Adrenal gland (tissue), 9 donors: ENCODE measurements at regions not wholly inside any gene's neighbourhood (a gene's known extent, or its start where the extent isn't known, plus 50 kb on each side); places are given as distances from the start of the nearest gene placed in this dataset.

Experiments used
- DNase-seq, 7 donors: peaks; one replicate each; pipeline ENCODE4 v3.0.0-alpha.2; 2019 to 2020
- H3K27ac ChIP-seq, 5 donors: fragments of 200-600 bp; sonication (generic) in 4 of 5; 1 replicate in 3 of 5; 2 replicates in 2 of 5; pipeline versions ENCODE4 v1.5.1 to v1.8.0; 2016 to 2020; ENCODE audit warnings: mild to moderate bottlenecking in 1 of 5
- H3K27me3 ChIP-seq: fragments of 200-600 bp; 2 replicates; pipeline ENCODE4 v1.8.0; 2021
- H3K36me3 ChIP-seq, 2 donors: fragments of 200-600 bp; replicated peaks in 1 of 2; 1 replicate in 1 of 2; 2 replicates in 1 of 2; pipeline versions ENCODE4 v1.5.1 to v1.8.0; 2018 to 2022
- H3K4me1 ChIP-seq, 2 donors: fragments of 200-600 bp; replicated peaks in 1 of 2; 1 replicate in 1 of 2; 2 replicates in 1 of 2; pipeline versions ENCODE4 v1.5.1 to v1.8.0; 2018 to 2021
- H3K4me3 ChIP-seq, 4 donors: fragments of 200-600 bp; sonication (generic) in 3 of 4; one replicate each; pipeline ENCODE4 v1.5.1; 2016 to 2018
- H3K9me3 ChIP-seq, 3 donors: fragments of 200-600 bp; sonication (generic) in 1 of 3; replicated peaks in 1 of 3; 1 replicate in 2 of 3; 2 replicates in 1 of 3; pipeline versions ENCODE4 v1.5.1 to v1.8.0; 2016 to 2021
- CTCF ChIP-seq, 6 experiments: fragments of 450-650 bp in 4 of 6; fragments of 200-600 bp in 2 of 6; sonication (generic) in 1 of 6; IDR thresholded peaks; 1 replicate in 5 of 6; 2 replicates in 1 of 6; pipeline versions ENCODE4 v1.5.1 to v1.8.0; 2016 to 2021; ENCODE audit warnings: antibody characterized with exemption in 6 of 6, mild to moderate bottlenecking in 2 of 6, moderate library complexity in 1 of 6
- POLR2A ChIP-seq, 2 donors: fragments of 450-650 bp; IDR thresholded peaks; one replicate each; pipeline ENCODE4 v1.6.1; 2017; ENCODE audit warnings: antibody characterized with exemption in 2 of 2, mild to moderate bottlenecking in 2 of 2, moderate library complexity in 1 of 2
- WGBS, 4 donors: extraction: QIAGEN DNeasy Blood & Tissue Kit in 2 of 4; methylation state at CpG; one replicate each; pipeline versions ENCODE4 v1.1.5 to v1.1.7; 2013 to 2017; 5-methylcytosine and 5-hydroxymethylcytosine counted together
- intact Hi-C, 2 donors: fragments of 100-400 bp; cut with DNase I; formaldehyde crosslinking; loops; one replicate each; pipeline versions ENCODE4 v1.14.1 to v1.15.0; 2022 to 2023
- donor health status: healthy with polysubstance abuse.
- donor health status: Bipolar disorder and iron deficiency.
- donor health status: DM: yes; HTN: yes; CAD: no.
- donor health status: DM: no; HTN: no; CAD: no.
- donor health status: DM: no; HTN: no; CAD: no.

- Histone ChIP-seq H3K27me3 (peaks cover 37% of the 10 kb centered on the region), H3K36me3 (no peaks in the 10 kb centered on the region), H3K9me3 (no peaks in the 10 kb centered on the region), H3K4me3 (no peak overlapping the region), H3K27ac (no peak overlapping the region), H3K4me1 (peaks cover 0 to 9% of the 10 kb centered on the region in 2 donors)
- intact Hi-C loops = no loop called here
- no peak for DNase-seq
- 73 to 86% (median 79%) methylated on average over 11 to 12 of the region's 12 CpGs for WGBS, 4 donors
- TF ChIP-seq POLR2A (IDR thresholded peaks at IDR 0.05) = no peak
- TF ChIP-seq CTCF (IDR thresholded peaks at IDR 0.05) = no peak
Observed at GRCh38 chr7:28311670-28312069, 100.6 kb upstream of the CREB5 start.

GRCh38 chr7:28312948-28313347 is 99.4 kb upstream of the CREB5 start:
- peaks cover 42% of the 10 kb centered on the region for H3K27me3 ChIP-seq
- no peak overlapping the region for H3K4me3 ChIP-seq
- H3K9me3 ChIP-seq = no peaks in the 10 kb centered on the region
- 83 to 84% (median 83%) methylated on average over 4 to 6 of the region's 6 CpGs for WGBS, 4 donors
- intact Hi-C loops = no loop called here
- peaks cover 0 to 9% of the 10 kb centered on the region in 2 donors for H3K4me1 ChIP-seq
- no peak overlapping the region for H3K27ac ChIP-seq
- no peaks in the 10 kb centered on the region for H3K36me3 ChIP-seq
- TF ChIP-seq POLR2A (IDR thresholded peaks at IDR 0.05) = no peak
- TF ChIP-seq CTCF (IDR thresholded peaks at IDR 0.05) = no peak
- no peak for DNase-seq

- Histone ChIP-seq H3K36me3 (no peaks in the 10 kb centered on the region), H3K9me3 (no peaks in the 10 kb centered on the region), H3K4me1 (peaks cover 0 to 9% of the 10 kb centered on the region in 2 donors), H3K4me3 (no peak overlapping the region), H3K27me3 (peaks cover 42% of the 10 kb centered on the region), H3K27ac (no peak overlapping the region)
- intact Hi-C loops = no loop called here
- WGBS, 4 donors = 46 to 55% (median 54%) methylated on average over 3 of the region's 3 CpGs
- no peak for DNase-seq
- TF ChIP-seq POLR2A (IDR thresholded peaks at IDR 0.05) (no peak), CTCF (IDR thresholded peaks at IDR 0.05) (no peak)
Observed at GRCh38 chr7:28314841-28315240, 97.5 kb upstream of the CREB5 start.

DNA sequence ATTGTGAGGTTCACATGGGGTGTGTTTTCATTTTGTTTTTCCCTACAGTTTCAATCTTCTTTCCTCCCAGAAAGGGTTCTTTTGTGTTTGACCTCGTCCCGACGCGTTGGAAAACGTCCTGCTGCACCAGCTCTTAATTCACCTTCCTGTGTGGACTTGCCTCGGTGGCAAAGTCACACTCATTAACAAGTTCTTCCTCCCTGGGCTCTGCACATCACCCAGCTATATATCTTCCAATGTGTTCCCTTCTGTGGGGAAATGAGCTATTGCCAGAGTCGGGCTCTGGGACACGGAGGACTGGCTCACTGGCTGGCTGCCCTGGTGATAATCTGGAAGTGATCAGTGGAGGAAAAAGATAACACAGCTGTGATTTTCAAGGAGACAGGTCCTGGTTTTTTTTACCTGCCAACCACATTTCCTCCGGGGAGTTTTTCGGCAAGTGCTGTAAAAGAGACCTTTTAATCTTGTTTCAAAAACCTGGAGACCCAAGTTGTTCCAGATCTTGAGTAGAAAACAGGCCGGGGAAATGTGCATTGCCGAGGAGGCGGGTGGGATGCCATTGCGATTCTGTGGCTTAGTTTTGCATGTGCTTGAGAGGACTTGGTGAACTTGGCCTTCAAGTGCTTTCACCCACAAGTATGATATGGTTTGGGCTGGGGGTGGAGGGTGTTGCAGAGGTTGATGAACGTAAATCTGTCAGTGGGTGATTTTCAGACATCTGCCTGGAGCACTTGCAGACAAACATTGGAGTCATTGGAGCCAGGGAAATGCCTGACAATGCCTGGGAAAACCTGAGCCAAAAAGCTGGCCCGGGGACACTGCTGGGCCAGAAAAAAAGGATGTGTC is 96.5 kb upstream of the CREB5 start:
- H3K27ac ChIP-seq = no peak overlapping the region

More for the DNA sequence above, 96.5 kb upstream of the CREB5 start:
- WGBS, 4 donors = 30 to 44% (median 38%) methylated on average over 16 of the region's 16 CpGs
- peaks cover 0 to 9% of the 10 kb centered on the region in 2 donors for H3K4me1 ChIP-seq
- peaks cover 42% of the 10 kb centered on the region for H3K27me3 ChIP-seq
- no peaks in the 10 kb centered on the region for H3K9me3 ChIP-seq
- no peak overlapping the region for H3K4me3 ChIP-seq
- no peaks in the 10 kb centered on the region for H3K36me3 ChIP-seq
- peak in 6 of 7 donors; percentile 22 to 74 (median 36) for DNase-seq
- TF ChIP-seq POLR2A (IDR thresholded peaks at IDR 0.05) = no peak
- TF ChIP-seq CTCF (IDR thresholded peaks at IDR 0.05) = no peak
- intact Hi-C loops = no loop called here
